ENCODE measurements at regions not wholly inside any gene's neighbourhood (a gene's known extent, or its start where the extent isn't known, plus 50 kb on each side); places are given as distances from the start of the nearest gene placed in this dataset.

GRCh38 chr2:239550357-239550756 lies 149.5 kb upstream of the HDAC4 start (continued):
- TF ChIP-seq MLLT1 (IDR thresholded peaks at IDR 0.05) (no peak), ZNF263 (CRISPR knock-in tag; IDR thresholded peaks at IDR 0.05; ENCODE audit: borderline replicate concordance) (no peak), ZBTB11 (CRISPR knock-in tag; IDR thresholded peaks at IDR 0.05) (no peak)

- in situ Hi-C loops (cut with MboI) (no loop called here), intact Hi-C loops (cut with micrococcal nuclease) (no loop called here)
- WGBS (ENCODE audit: insufficient coverage, low coverage, missing lambda C conversion rate): 0% methylated on average over 9 of the region's 10 CpGs
- ChIA-PET CTCF (ENCODE audit: low intra/inter-chr PET ratio) (no interaction called here), POLR2A (no interaction called here)
- no peaks in the 10 kb centered on the region for H3K9me3 ChIP-seq (replicated peaks; ENCODE audit: control insufficient read depth, insufficient read depth, low read depth, low read length)
- no peak for TF ChIP-seq USF1 (CRISPR knock-in tag; IDR thresholded peaks at IDR 0.05)
- no peak for TF ChIP-seq THRB (CRISPR knock-in tag; conservative IDR thresholded peaks at IDR 0.05)
- TF ChIP-seq ZNF551 (CRISPR knock-in tag; IDR thresholded peaks at IDR 0.05): no peak
- no peak for TF ChIP-seq DPF2 (IDR thresholded peaks at IDR 0.05)
- no peaks in the 10 kb centered on the region for H3K4me1 ChIP-seq (replicated peaks in 1 of 2; ENCODE audit: control insufficient read depth in 2 of 2, insufficient read depth in 2 of 2, low read length in 2 of 2)
- H3K9ac ChIP-seq (ENCODE audit: insufficient read depth in 1 of 2, low read depth in 2 of 2, low read length in 2 of 2): no peak overlapping the region
- H3K4me2 ChIP-seq (ENCODE audit: insufficient read depth, low read length): no peak overlapping the region
- no TSS peak for BruUV-seq (replicated peaks)
- peaks cover 2 to 56% of the 10 kb centered on the region in 2 experiments; a peak in 3 of 5 replicates for H3K27me3 ChIP-seq (ENCODE audit: control insufficient read depth in 2 of 2, insufficient read depth in 2 of 2, low read length in 2 of 2)
- DNase-seq (ENCODE audit: extremely low read depth in 1 of 4, low spot score in 3 of 4) (no peak), ATAC-seq (no peak), FAIRE-seq (no peak)
- no peak overlapping the region for H3K27ac ChIP-seq (ENCODE audit: extremely low read depth, low read depth, low read length)
- H4K20me1 ChIP-seq (replicated peaks; ENCODE audit: control insufficient read depth, insufficient read depth, low read length): no peaks in the 10 kb centered on the region
- H2AFZ ChIP-seq (ENCODE audit: low read depth, low read length): no peak overlapping the region
- H3K36me3 ChIP-seq (ENCODE audit: control insufficient read depth, insufficient read depth, low read length): no peaks in the 10 kb centered on the region
- H3K4me3 ChIP-seq: no peak overlapping the region
- no peaks in the 10 kb centered on the region for H3K9me1 ChIP-seq (ENCODE audit: control insufficient read depth, insufficient read depth, low read length)
- no peaks in the 10 kb centered on the region for H3K79me2 ChIP-seq (ENCODE audit: control insufficient read depth, insufficient read depth, low read length)
These were observed 149.0 kb upstream of the HDAC4 start for GRCh38 chr2:239549711-239550255.
